ENCODE measurements at regions not wholly inside any gene's neighbourhood (a gene's known extent, or its start where the extent isn't known, plus 50 kb on each side); places are given as distances from the start of the nearest gene placed in this dataset.

GRCh38 chr2:12589802-12590320 is 126.9 kb upstream of the TRIB2 start:
- no peak for TF ChIP-seq ZNF274 (IDR thresholded peaks at IDR 0.05; ENCODE audit: low read depth, low read length)
- no peak for TF ChIP-seq POLR2A (IDR thresholded peaks at IDR 0.05; ENCODE audit: borderline replicate concordance, extremely low read depth, insufficient read depth, insufficient read length)
- no peak for TF ChIP-seq CTCF (IDR thresholded peaks at IDR 0.05 in 2 of 3, conservative IDR thresholded peaks at IDR 0.05 in 1 of 3; ENCODE audit: borderline replicate concordance in 1 of 3, insufficient read depth in 1 of 3, low read depth in 2 of 3, low read length in 2 of 3)
- no peak for TF ChIP-seq YY1 (IDR thresholded peaks at IDR 0.05; ENCODE audit: extremely low read depth, insufficient replicate concordance, low read depth, low read length)
- TF ChIP-seq RAD21 (IDR thresholded peaks at IDR 0.05; ENCODE audit: low read depth): no peak
- TF ChIP-seq POLR2AphosphoS5 (IDR thresholded peaks at IDR 0.05; ENCODE audit: low read depth, low read length): no peak
- TF ChIP-seq ATF3 (IDR thresholded peaks at IDR 0.05): no peak
- TF ChIP-seq REST (IDR thresholded peaks at IDR 0.05; ENCODE audit: low read depth): no peak
- TF ChIP-seq JUND (IDR thresholded peaks at IDR 0.05): no peak
- no peak for TF ChIP-seq EZH2phosphoT487 (IDR thresholded peaks at IDR 0.05; ENCODE audit: borderline replicate concordance)
- TF ChIP-seq SIN3A (IDR thresholded peaks at IDR 0.05; ENCODE audit: low read depth): no peak
- TF ChIP-seq EZH2 (IDR thresholded peaks at IDR 0.05): no peak
- no peak for TF ChIP-seq FOSL1 (IDR thresholded peaks at IDR 0.05; ENCODE audit: low read depth)
